GM23338 (cell line): ENCODE measurements at regions not wholly inside any gene's neighbourhood (a gene's known extent, or its start where the extent isn't known, plus 50 kb on each side); places are given as distances from the start of the nearest gene placed in this dataset.

Experiments used
- CTCF ChIP-seq, 2 experiments: fragments of 200-600 bp in 1 of 2; sonication (generic) in 1 of 2; conservative IDR thresholded peaks; 2 replicates each; pipeline versions ENCODE4 v1.5.1 to v1.6.1; 2016 to 2017; ENCODE audit warnings: antibody characterized with exemption in 2 of 2, low read depth in 2 of 2, mild to moderate bottlenecking in 2 of 2, moderate library complexity in 1 of 2
- EZH2 ChIP-seq: fragments of 200-600 bp; sonication (generic); IDR thresholded peaks from one replicate; pipeline ENCODE4 v1.8.0; 2017; ENCODE audit warnings: antibody characterized with exemption, mild to moderate bottlenecking, low read depth; ENCODE audit not compliant: unreplicated experiment
- EZH2phosphoT487 ChIP-seq: fragments of 200-600 bp; sonication (generic); IDR thresholded peaks from one replicate; pipeline ENCODE4 v1.8.1; 2018; ENCODE audit warnings: antibody characterized with exemption; ENCODE audit not compliant: unreplicated experiment
- POLR2AphosphoS5 ChIP-seq: IDR thresholded peaks from 2 replicates; pipeline ENCODE4 v1.6.1; 2016; ENCODE audit warnings: antibody characterized with exemption, low read depth

GRCh38 chr1:215472723-215473122 is 94.4 kb upstream of the KCTD3 start:
- no peak for TF ChIP-seq POLR2AphosphoS5
- no peak for TF ChIP-seq CTCF (conservative IDR thresholded peaks at IDR 0.05; ENCODE audit: low read depth in 2 of 2)
- no peak for TF ChIP-seq EZH2
- no peak for TF ChIP-seq EZH2phosphoT487
